ENCODE measurements at regions not wholly inside any gene's neighbourhood (a gene's known extent, or its start where the extent isn't known, plus 50 kb on each side); places are given as distances from the start of the nearest gene placed in this dataset.

DNA sequence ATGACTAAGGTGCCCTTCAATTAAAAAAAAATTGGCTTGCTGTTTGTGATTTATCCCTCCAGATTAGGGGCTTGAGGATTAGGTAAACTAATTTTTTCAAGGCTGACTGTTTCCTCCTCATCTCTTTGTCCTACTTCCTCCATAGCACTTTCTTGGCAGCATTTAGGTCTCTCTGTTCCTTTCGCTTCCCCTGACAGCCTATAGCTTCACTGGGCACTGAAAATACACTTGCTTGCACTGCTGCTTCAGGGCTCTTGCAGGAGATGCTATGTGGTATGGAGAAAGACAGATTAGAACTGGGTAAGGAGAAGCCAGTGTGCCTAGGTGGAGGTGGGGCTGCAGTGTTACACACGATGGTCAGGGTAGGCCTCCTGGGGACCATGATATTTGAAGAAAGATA, 112.3 kb upstream of the SFRP2 start:
- DNase-seq, result no peak
- H3K36me3 Mint-ChIP-seq (ENCODE audit: insufficient read depth, unreplicated experiment), result no peaks in the 10 kb centered on the region
- H3K4me3 Mint-ChIP-seq (ENCODE audit: low read depth, unreplicated experiment), result no peak overlapping the region
- intact Hi-C loops (cut with micrococcal nuclease; ENCODE audit: unreplicated experiment), result no loop called here
- TF ChIP-seq, protein P1, sequence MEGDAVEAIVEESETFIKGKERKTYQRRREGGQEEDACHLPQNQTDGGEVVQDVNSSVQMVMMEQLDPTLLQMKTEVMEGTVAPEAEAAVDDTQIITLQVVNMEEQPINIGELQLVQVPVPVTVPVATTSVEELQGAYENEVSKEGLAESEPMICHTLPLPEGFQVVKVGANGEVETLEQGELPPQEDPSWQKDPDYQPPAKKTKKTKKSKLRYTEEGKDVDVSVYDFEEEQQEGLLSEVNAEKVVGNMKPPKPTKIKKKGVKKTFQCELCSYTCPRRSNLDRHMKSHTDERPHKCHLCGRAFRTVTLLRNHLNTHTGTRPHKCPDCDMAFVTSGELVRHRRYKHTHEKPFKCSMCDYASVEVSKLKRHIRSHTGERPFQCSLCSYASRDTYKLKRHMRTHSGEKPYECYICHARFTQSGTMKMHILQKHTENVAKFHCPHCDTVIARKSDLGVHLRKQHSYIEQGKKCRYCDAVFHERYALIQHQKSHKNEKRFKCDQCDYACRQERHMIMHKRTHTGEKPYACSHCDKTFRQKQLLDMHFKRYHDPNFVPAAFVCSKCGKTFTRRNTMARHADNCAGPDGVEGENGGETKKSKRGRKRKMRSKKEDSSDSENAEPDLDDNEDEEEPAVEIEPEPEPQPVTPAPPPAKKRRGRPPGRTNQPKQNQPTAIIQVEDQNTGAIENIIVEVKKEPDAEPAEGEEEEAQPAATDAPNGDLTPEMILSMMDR (IDR thresholded peaks at IDR 0.05; ENCODE audit: unreplicated experiment), result no peak
- peaks cover 1% of the 10 kb centered on the region for H3K9me3 Mint-ChIP-seq (ENCODE audit: low read depth, unreplicated experiment)
- CTCF ChIA-PET, result no interaction called here
- no TSS peak for BruUV-seq (replicated peaks)
- H3K27ac Mint-ChIP-seq (ENCODE audit: unreplicated experiment), result no peak overlapping the region
- no peaks in the 10 kb centered on the region for H3K4me1 Mint-ChIP-seq (ENCODE audit: low read depth, unreplicated experiment)
- H3K27me3 Mint-ChIP-seq (ENCODE audit: unreplicated experiment), result peaks cover 3% of the 10 kb centered on the region

DNA sequence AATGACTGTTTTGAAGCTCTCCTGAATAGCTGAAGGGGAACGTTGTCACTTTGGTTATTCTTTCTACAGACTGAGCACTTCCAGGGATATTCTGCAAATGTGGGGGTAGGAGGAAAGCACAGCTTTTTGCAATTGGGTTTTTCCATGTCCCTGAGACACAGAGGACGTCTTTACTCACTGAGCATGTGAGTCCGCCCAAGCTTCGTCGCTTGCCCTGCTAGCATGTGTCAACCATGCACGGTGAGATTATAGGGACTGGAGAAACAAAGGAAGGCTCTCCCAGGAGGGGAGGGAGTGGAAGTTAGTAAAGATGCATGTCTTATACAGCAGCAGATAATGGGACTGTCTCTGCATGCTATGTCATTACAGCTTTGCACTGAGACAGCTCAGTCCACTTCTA, 111.5 kb upstream of the SFRP2 start:
- H3K9me3 Mint-ChIP-seq (ENCODE audit: low read depth, unreplicated experiment), result no peaks in the 10 kb centered on the region
- no peaks in the 10 kb centered on the region for H3K36me3 Mint-ChIP-seq (ENCODE audit: insufficient read depth, unreplicated experiment)
- CTCF ChIA-PET, result no interaction called here
- DNase-seq, result no peak
- no TSS peak for BruUV-seq (replicated peaks)
- H3K27me3 Mint-ChIP-seq (ENCODE audit: unreplicated experiment), result no peaks in the 10 kb centered on the region
- intact Hi-C loops (cut with micrococcal nuclease; ENCODE audit: unreplicated experiment), result no loop called here
- H3K4me3 Mint-ChIP-seq (ENCODE audit: low read depth, unreplicated experiment), result no peak overlapping the region
- TF ChIP-seq, protein P1 (IDR thresholded peaks at IDR 0.05; ENCODE audit: unreplicated experiment), result no peak
- H3K27ac Mint-ChIP-seq (ENCODE audit: unreplicated experiment), result no peak overlapping the region
- H3K4me1 Mint-ChIP-seq (ENCODE audit: low read depth, unreplicated experiment), result no peaks in the 10 kb centered on the region

DNA sequence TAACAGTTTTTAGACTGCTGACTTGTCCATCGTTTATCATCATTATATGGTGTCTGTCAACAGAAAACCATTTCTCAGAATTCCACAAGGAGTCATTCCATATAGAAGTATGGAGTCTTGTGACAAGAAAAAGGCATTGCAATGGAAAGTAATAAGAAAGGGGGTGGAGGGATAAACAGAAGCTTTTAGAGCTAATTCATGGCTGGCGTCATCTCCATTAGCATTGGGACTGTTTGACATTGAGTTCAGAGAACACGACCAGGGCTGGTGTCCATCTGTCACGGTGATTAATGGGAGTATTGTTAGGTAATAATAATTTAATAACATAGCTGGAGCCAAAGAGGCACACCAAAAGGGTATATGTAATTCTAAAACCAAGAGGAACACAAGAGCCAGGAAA, 101.9 kb upstream of the SFRP2 start:
- BruUV-seq (replicated peaks), result no TSS peak
- DNase-seq, result no peak
- no peaks in the 10 kb centered on the region for H3K36me3 Mint-ChIP-seq (ENCODE audit: insufficient read depth, unreplicated experiment)
- no peaks in the 10 kb centered on the region for H3K9me3 Mint-ChIP-seq (ENCODE audit: low read depth, unreplicated experiment)
- no peaks in the 10 kb centered on the region for H3K4me1 Mint-ChIP-seq (ENCODE audit: low read depth, unreplicated experiment)
- intact Hi-C loops (cut with micrococcal nuclease; ENCODE audit: unreplicated experiment), result no loop called here
- TF ChIP-seq, protein P1 (IDR thresholded peaks at IDR 0.05; ENCODE audit: unreplicated experiment), result no peak
- no peak overlapping the region for H3K27ac Mint-ChIP-seq (ENCODE audit: unreplicated experiment)
- CTCF ChIA-PET, result no interaction called here
- peaks cover 7% of the 10 kb centered on the region for H3K27me3 Mint-ChIP-seq (ENCODE audit: unreplicated experiment)
- no peak overlapping the region for H3K4me3 Mint-ChIP-seq (ENCODE audit: low read depth, unreplicated experiment)

DNA sequence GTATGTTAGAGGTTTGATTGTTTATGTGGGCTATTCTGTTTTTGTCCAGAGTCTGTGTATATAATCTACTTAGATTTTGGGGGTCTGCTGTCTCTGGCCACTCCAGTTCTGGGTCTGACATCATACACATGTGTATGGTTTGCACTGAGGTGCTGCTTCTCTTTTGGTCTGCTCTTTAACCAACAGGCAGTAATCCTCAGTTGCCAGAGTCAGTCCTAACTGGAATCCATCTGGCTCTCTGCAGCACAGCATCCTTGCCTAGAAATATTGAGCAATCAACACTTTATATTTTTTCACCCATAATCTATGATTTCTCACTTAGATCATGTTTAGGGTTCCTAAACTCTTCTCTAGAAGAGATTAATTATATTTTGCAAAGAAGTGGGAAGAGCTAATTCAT, 98.3 kb upstream of the SFRP2 start:
- BruUV-seq (replicated peaks), result no TSS peak
- no peaks in the 10 kb centered on the region for H3K36me3 Mint-ChIP-seq (ENCODE audit: insufficient read depth, unreplicated experiment)

More for the DNA sequence above, 98.3 kb upstream of the SFRP2 start:
- H3K9me3 Mint-ChIP-seq (ENCODE audit: low read depth, unreplicated experiment), result peaks cover 2% of the 10 kb centered on the region
- TF ChIP-seq, protein P1 (IDR thresholded peaks at IDR 0.05; ENCODE audit: unreplicated experiment), result no peak
- no peak for DNase-seq
- no peak overlapping the region for H3K4me3 Mint-ChIP-seq (ENCODE audit: low read depth, unreplicated experiment)
- H3K4me1 Mint-ChIP-seq (ENCODE audit: low read depth, unreplicated experiment), result no peaks in the 10 kb centered on the region
- H3K27me3 Mint-ChIP-seq (ENCODE audit: unreplicated experiment), result peaks cover 18% of the 10 kb centered on the region
- no peak overlapping the region for H3K27ac Mint-ChIP-seq (ENCODE audit: unreplicated experiment)
- CTCF ChIA-PET, result no interaction called here
- intact Hi-C loops (cut with micrococcal nuclease; ENCODE audit: unreplicated experiment), result no loop called here
